DOHH2 (cell line): ENCODE measurements at regions not wholly inside any gene's neighbourhood (a gene's known extent, or its start where the extent isn't known, plus 50 kb on each side); places are given as distances from the start of the nearest gene placed in this dataset.

Experiments
- H3F3A ChIP-seq: fragments of 200-600 bp; sonication (generic), shearing (Covaris generic); 2 replicates; pipeline ENCODE4 v1.6.0; 2016; ENCODE audit warnings: antibody characterized with exemption, mild to moderate bottlenecking; ENCODE audit not compliant: control insufficient read depth, insufficient read depth
- H3K27ac ChIP-seq: fragments of 200-600 bp; sonication (generic); 2 replicates; pipeline ENCODE4 v1.5.1; 2014; ENCODE audit warnings: low read depth, mild to moderate bottlenecking, low read length, moderate library complexity
- H3K27me3 ChIP-seq: fragments of 200-600 bp; sonication (generic); 2 replicates; pipeline ENCODE4 v1.6.1; 2014; ENCODE audit warnings: mild to moderate bottlenecking, low read length, mixed read lengths; ENCODE audit not compliant: control insufficient read depth
- H3K36me3 ChIP-seq: fragments of 200-600 bp; sonication (generic); 2 replicates; pipeline ENCODE4 v1.6.1; 2014; ENCODE audit warnings: mild to moderate bottlenecking, low read length, moderate library complexity, mixed read lengths; ENCODE audit not compliant: control insufficient read depth
- H3K4me1 ChIP-seq: fragments of 200-600 bp; sonication (generic); 2 replicates; pipeline ENCODE4 v1.6.1; 2014; ENCODE audit warnings: mild to moderate bottlenecking, low read length, mixed read lengths; ENCODE audit not compliant: control insufficient read depth
- H3K4me2 ChIP-seq: fragments of 200-600 bp; sonication (generic); 2 replicates; pipeline ENCODE4 v1.6.0; 2014; ENCODE audit warnings: mild to moderate bottlenecking, low read length, moderate library complexity
- H3K4me3 ChIP-seq: fragments of 200-600 bp; sonication (generic); 2 replicates; pipeline ENCODE4 v1.5.1; 2014; ENCODE audit warnings: mild to moderate bottlenecking, low read length, mixed read lengths
- H3K79me2 ChIP-seq: fragments of 200-600 bp; sonication (generic); 2 replicates; pipeline ENCODE4 v1.6.1; 2014; ENCODE audit warnings: mild to moderate bottlenecking, low read length, mixed read lengths; ENCODE audit not compliant: control insufficient read depth
- H3K9me2 ChIP-seq: fragments of 200-600 bp; sonication (generic); replicated peaks from 2 replicates; pipeline ENCODE4 v1.6.1; 2014; ENCODE audit warnings: mild to moderate bottlenecking, low read length, mixed read lengths; ENCODE audit not compliant: control insufficient read depth
- H3K9me3 ChIP-seq: fragments of 200-600 bp; sonication (generic); 2 replicates; pipeline ENCODE4 v1.6.1; 2014; ENCODE audit warnings: antibody characterized with exemption, low read length, mixed read lengths; ENCODE audit not compliant: control insufficient read depth, insufficient read depth
- H4K20me1 ChIP-seq: fragments of 200-600 bp; sonication (generic); 2 replicates; pipeline ENCODE4 v1.6.0; 2014; ENCODE audit warnings: low read depth, mild to moderate bottlenecking, antibody characterized with exemption, low read length, moderate library complexity; ENCODE audit not compliant: control insufficient read depth, insufficient read depth
- EZH2phosphoT487 ChIP-seq: fragments of 200-600 bp; sonication (generic); IDR thresholded peaks from 2 replicates; pipeline ENCODE4 v1.6.1; 2017; ENCODE audit warnings: borderline replicate concordance, mild to moderate bottlenecking, antibody characterized with exemption, low read length, moderate library complexity, mixed read lengths
- TF ChIP-seq, protein P1 (sequence below): fragments of 200-600 bp; sonication (generic); IDR thresholded peaks from one replicate; pipeline ENCODE4 v1.5.1; 2014; ENCODE audit warnings: antibody characterized with exemption, mild to moderate bottlenecking, low read depth, low read length; ENCODE audit not compliant: poor library complexity, severe bottlenecking

GRCh38 chr4:26145212-26145611 lies 175.6 kb upstream of the RBPJ start:
- TF ChIP-seq, protein P1, sequence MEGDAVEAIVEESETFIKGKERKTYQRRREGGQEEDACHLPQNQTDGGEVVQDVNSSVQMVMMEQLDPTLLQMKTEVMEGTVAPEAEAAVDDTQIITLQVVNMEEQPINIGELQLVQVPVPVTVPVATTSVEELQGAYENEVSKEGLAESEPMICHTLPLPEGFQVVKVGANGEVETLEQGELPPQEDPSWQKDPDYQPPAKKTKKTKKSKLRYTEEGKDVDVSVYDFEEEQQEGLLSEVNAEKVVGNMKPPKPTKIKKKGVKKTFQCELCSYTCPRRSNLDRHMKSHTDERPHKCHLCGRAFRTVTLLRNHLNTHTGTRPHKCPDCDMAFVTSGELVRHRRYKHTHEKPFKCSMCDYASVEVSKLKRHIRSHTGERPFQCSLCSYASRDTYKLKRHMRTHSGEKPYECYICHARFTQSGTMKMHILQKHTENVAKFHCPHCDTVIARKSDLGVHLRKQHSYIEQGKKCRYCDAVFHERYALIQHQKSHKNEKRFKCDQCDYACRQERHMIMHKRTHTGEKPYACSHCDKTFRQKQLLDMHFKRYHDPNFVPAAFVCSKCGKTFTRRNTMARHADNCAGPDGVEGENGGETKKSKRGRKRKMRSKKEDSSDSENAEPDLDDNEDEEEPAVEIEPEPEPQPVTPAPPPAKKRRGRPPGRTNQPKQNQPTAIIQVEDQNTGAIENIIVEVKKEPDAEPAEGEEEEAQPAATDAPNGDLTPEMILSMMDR = no peak
- Histone ChIP-seq H3K9me2 (no peaks in the 10 kb centered on the region), H3K27ac (no peak overlapping the region), H4K20me1 (no peaks in the 10 kb centered on the region), H3K36me3 (no peaks in the 10 kb centered on the region), H3K9me3 (no peaks in the 10 kb centered on the region), H3K79me2 (no peaks in the 10 kb centered on the region), H3K4me1 (no peaks in the 10 kb centered on the region), H3K4me2 (no peak overlapping the region), H3K27me3 (peaks cover 24% of the 10 kb centered on the region), H3K4me3 (no peak overlapping the region), H3F3A (no peaks in the 10 kb centered on the region)

- Histone ChIP-seq H3K4me1 (no peaks in the 10 kb centered on the region), H3K36me3 (no peaks in the 10 kb centered on the region), H3K4me2 (no peak overlapping the region), H4K20me1 (no peaks in the 10 kb centered on the region), H3K9me2 (no peaks in the 10 kb centered on the region), H3K27me3 (peaks cover 29% of the 10 kb centered on the region), H3K27ac (no peak overlapping the region), H3F3A (no peaks in the 10 kb centered on the region), H3K79me2 (no peaks in the 10 kb centered on the region), H3K9me3 (no peaks in the 10 kb centered on the region), H3K4me3 (no peak overlapping the region)
- TF ChIP-seq EZH2phosphoT487 = no peak
- TF ChIP-seq, protein P1 = no peak
Measured at GRCh38 chr4:26148927-26149326, 171.9 kb upstream of the RBPJ start.

DNA sequence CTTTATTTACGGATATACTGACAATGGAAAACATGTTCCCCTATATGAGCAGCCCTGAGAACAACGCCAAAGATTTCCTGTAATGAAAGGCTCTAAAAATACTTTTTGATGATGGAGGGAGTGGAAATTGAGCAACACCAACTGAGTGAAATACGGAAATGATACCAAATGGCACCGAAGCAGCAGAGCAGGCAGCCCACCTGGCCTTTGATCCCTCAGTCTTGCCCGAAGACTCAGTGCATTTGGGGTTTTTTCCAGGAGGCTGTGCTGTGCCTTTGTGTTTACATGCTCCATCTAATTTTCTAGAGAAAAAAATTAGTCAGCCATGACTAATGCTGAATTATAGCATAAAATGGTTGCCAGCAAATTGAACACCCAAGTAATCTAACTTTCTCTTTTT lies 169.9 kb upstream of the RBPJ start:
- H3K4me2 ChIP-seq = no peak overlapping the region
- H3K4me1 ChIP-seq = no peaks in the 10 kb centered on the region
- no peaks in the 10 kb centered on the region for H3F3A ChIP-seq
- H3K9me3 ChIP-seq = no peaks in the 10 kb centered on the region
- H3K27ac ChIP-seq = no peak overlapping the region
- H3K36me3 ChIP-seq = no peaks in the 10 kb centered on the region
- H3K4me3 ChIP-seq = no peak overlapping the region
- no peaks in the 10 kb centered on the region for H3K79me2 ChIP-seq
- no peaks in the 10 kb centered on the region for H4K20me1 ChIP-seq
- no peaks in the 10 kb centered on the region for H3K9me2 ChIP-seq
- H3K27me3 ChIP-seq = peaks cover 21% of the 10 kb centered on the region
- no peak for TF ChIP-seq EZH2phosphoT487
- TF ChIP-seq, protein P1 = no peak

DNA sequence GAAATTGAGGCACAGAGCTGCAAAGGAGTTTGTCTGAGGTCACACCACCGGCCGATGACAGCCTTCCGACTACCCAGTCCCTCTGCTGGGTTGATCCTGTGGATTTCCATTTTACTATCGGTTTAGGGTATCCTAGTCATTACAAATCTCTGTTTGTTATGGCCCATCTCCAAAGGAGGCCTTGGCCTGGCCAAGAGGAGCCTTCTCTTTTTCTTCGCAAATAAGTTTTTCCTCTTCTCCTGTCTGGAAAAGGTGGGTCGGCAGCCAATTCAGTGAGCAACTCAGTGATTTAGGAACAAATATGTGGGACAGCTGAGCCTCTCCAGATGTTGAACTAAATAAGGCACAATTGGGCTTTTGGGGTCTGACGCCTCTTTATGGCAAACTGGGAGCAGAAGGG lies 169.2 kb upstream of the RBPJ start:
- Histone ChIP-seq H3K4me2 (no peak overlapping the region), H3K9me2 (no peaks in the 10 kb centered on the region), H4K20me1 (no peaks in the 10 kb centered on the region), H3K4me1 (no peaks in the 10 kb centered on the region), H3F3A (no peaks in the 10 kb centered on the region), H3K9me3 (no peaks in the 10 kb centered on the region), H3K36me3 (no peaks in the 10 kb centered on the region), H3K79me2 (no peaks in the 10 kb centered on the region), H3K4me3 (no peak overlapping the region), H3K27me3 (peaks cover 21% of the 10 kb centered on the region), H3K27ac (no peak overlapping the region)
- TF ChIP-seq, protein P1 = no peak
- no peak for TF ChIP-seq EZH2phosphoT487
